Fibroblast of the conjunctiva (primary cell): ENCODE measurements at regions not wholly inside any gene's neighbourhood (a gene's known extent, or its start where the extent isn't known, plus 50 kb on each side); places are given as distances from the start of the nearest gene placed in this dataset.

Source experiments
- DNase-seq: peaks from one replicate; pipeline ENCODE4 v3.0.0-alpha.2; 2010; ENCODE audit warnings: low read depth

- no peak for DNase-seq
Measured at GRCh38 chr13:91079176-91079575, 268.3 kb upstream of the MIR17HG start.

GRCh38 chr13:91085127-91085526 lies 262.4 kb upstream of the MIR17HG start:
- DNase-seq, result no peak

- DNase-seq, result no peak
Measured at GRCh38 chr13:91086936-91087716, 260.4 kb upstream of the MIR17HG start.

GRCh38 chr13:91097269-91097668 lies 250.2 kb upstream of the MIR17HG start:
- no peak for DNase-seq

- no peak for DNase-seq
Measured at GRCh38 chr13:91099877-91100276, 247.6 kb upstream of the MIR17HG start.

GRCh38 chr13:91100944-91101343 lies 246.5 kb upstream of the MIR17HG start:
- no peak for DNase-seq

GRCh38 chr13:91101381-91101780 lies 246.1 kb upstream of the MIR17HG start:
- DNase-seq, result no peak

- no peak for DNase-seq
Measured at GRCh38 chr13:91105270-91105669, 242.2 kb upstream of the MIR17HG start.

GRCh38 chr13:91106565-91106964 lies 240.9 kb upstream of the MIR17HG start:
- no peak for DNase-seq

GRCh38 chr13:91108315-91108714 lies 239.2 kb upstream of the MIR17HG start:
- DNase-seq, result no peak

- no peak for DNase-seq
Measured at GRCh38 chr13:91111476-91112200, 235.8 kb upstream of the MIR17HG start.

- DNase-seq, result no peak
Measured at GRCh38 chr13:91112201-91112923, 235.1 kb upstream of the MIR17HG start.

- no peak for DNase-seq
Measured at GRCh38 chr13:91112924-91113277, 234.6 kb upstream of the MIR17HG start.

GRCh38 chr13:91115776-91116175 lies 231.7 kb upstream of the MIR17HG start:
- DNase-seq, result no peak

GRCh38 chr13:91117351-91117750 lies 230.1 kb upstream of the MIR17HG start:
- no peak for DNase-seq

- no peak for DNase-seq
Measured at GRCh38 chr13:91119643-91120042, 227.8 kb upstream of the MIR17HG start.

GRCh38 chr13:91122766-91123165 lies 224.7 kb upstream of the MIR17HG start:
- no peak for DNase-seq

- DNase-seq, result no peak
Measured at GRCh38 chr13:91123456-91124127, 223.9 kb upstream of the MIR17HG start.

GRCh38 chr13:91126806-91127205 lies 220.7 kb upstream of the MIR17HG start:
- no peak for DNase-seq

GRCh38 chr13:91127995-91128394 lies 219.5 kb upstream of the MIR17HG start:
- no peak for DNase-seq

- DNase-seq, result no peak
Measured at GRCh38 chr13:91132381-91132780, 215.1 kb upstream of the MIR17HG start.

- DNase-seq, result no peak
Measured at GRCh38 chr13:91132786-91133185, 214.7 kb upstream of the MIR17HG start.
